Adrenal gland (tissue), 9 donors: ENCODE measurements at regions not wholly inside any gene's neighbourhood (a gene's known extent, or its start where the extent isn't known, plus 50 kb on each side); places are given as distances from the start of the nearest gene placed in this dataset.
A peak's percentile ranks its signal among the peaks of the same experiment; 100 is the strongest.

ENCODE experiments used
- DNase-seq, 7 donors: peaks; one replicate each; pipeline ENCODE4 v3.0.0-alpha.2; 2019 to 2020
- H3K27ac ChIP-seq, 5 donors: fragments of 200-600 bp; sonication (generic) in 4 of 5; 1 replicate in 3 of 5; 2 replicates in 2 of 5; pipeline versions ENCODE4 v1.5.1 to v1.8.0; 2016 to 2020; ENCODE audit warnings: mild to moderate bottlenecking in 1 of 5
- H3K27me3 ChIP-seq: fragments of 200-600 bp; 2 replicates; pipeline ENCODE4 v1.8.0; 2021
- H3K36me3 ChIP-seq, 2 donors: fragments of 200-600 bp; replicated peaks in 1 of 2; 1 replicate in 1 of 2; 2 replicates in 1 of 2; pipeline versions ENCODE4 v1.5.1 to v1.8.0; 2018 to 2022
- H3K4me1 ChIP-seq, 2 donors: fragments of 200-600 bp; replicated peaks in 1 of 2; 1 replicate in 1 of 2; 2 replicates in 1 of 2; pipeline versions ENCODE4 v1.5.1 to v1.8.0; 2018 to 2021
- H3K4me3 ChIP-seq, 4 donors: fragments of 200-600 bp; sonication (generic) in 3 of 4; one replicate each; pipeline ENCODE4 v1.5.1; 2016 to 2018
- H3K9me3 ChIP-seq, 3 donors: fragments of 200-600 bp; sonication (generic) in 1 of 3; replicated peaks in 1 of 3; 1 replicate in 2 of 3; 2 replicates in 1 of 3; pipeline versions ENCODE4 v1.5.1 to v1.8.0; 2016 to 2021
- CTCF ChIP-seq, 6 experiments: fragments of 450-650 bp in 4 of 6; fragments of 200-600 bp in 2 of 6; sonication (generic) in 1 of 6; IDR thresholded peaks; 1 replicate in 5 of 6; 2 replicates in 1 of 6; pipeline versions ENCODE4 v1.5.1 to v1.8.0; 2016 to 2021; ENCODE audit warnings: antibody characterized with exemption in 6 of 6, mild to moderate bottlenecking in 2 of 6, moderate library complexity in 1 of 6
- POLR2A ChIP-seq, 2 donors: fragments of 450-650 bp; IDR thresholded peaks; one replicate each; pipeline ENCODE4 v1.6.1; 2017; ENCODE audit warnings: antibody characterized with exemption in 2 of 2, mild to moderate bottlenecking in 2 of 2, moderate library complexity in 1 of 2
- WGBS, 4 donors: extraction: QIAGEN DNeasy Blood & Tissue Kit in 2 of 4; methylation state at CpG; one replicate each; pipeline versions ENCODE4 v1.1.5 to v1.1.7; 2013 to 2017; 5-methylcytosine and 5-hydroxymethylcytosine counted together
- intact Hi-C, 2 donors: fragments of 100-400 bp; cut with DNase I; formaldehyde crosslinking; loops; one replicate each; pipeline versions ENCODE4 v1.14.1 to v1.15.0; 2022 to 2023
- donor health status: healthy with polysubstance abuse.
- donor health status: Bipolar disorder and iron deficiency.
- donor health status: DM: yes; HTN: yes; CAD: no.
- donor health status: DM: no; HTN: no; CAD: no.
- donor health status: DM: no; HTN: no; CAD: no.

DNA sequence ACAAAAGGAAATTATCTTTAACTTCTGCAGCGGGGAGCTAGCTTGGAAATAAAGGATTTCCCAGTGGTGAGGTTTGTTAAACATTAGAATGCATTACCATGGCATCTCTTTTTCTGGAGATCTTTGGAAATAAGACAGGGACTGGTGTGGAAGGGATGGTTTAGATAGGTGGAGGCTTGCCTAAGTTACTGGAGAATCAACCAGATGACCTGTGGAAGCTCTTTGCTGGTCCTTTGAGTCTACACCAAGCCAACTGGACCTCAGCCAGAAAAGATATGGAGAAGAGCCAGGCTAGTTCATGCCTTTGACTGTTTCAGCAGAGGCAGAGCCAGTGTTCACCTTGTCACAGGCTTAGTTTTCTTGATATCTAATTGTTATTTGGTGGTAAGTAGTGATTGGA lies 134.7 kb downstream of the KCNRG start:
- Histone ChIP-seq H3K27me3 (no peaks in the 10 kb centered on the region), H3K27ac (no peak overlapping the region), H3K4me3 (no peak overlapping the region), H3K4me1 (peaks cover 0 to 14% of the 10 kb centered on the region in 2 donors), H3K36me3 (no peaks in the 10 kb centered on the region), H3K9me3 (no peaks in the 10 kb centered on the region)
- 84 to 100% (median 95%) methylated on average over 1 of the region's 1 CpG for WGBS, 4 donors
- no peak for TF ChIP-seq POLR2A (IDR thresholded peaks at IDR 0.05)
- TF ChIP-seq CTCF (IDR thresholded peaks at IDR 0.05): no peak
- peak; percentile 49 to 84 (median 73) for DNase-seq
- intact Hi-C loops: no loop called here

GRCh38 chr13:50152224-50152623 lies 137.0 kb downstream of the KCNRG start:
- 31 to 48% (median 35%) methylated on average over 3 of the region's 3 CpGs for WGBS, 4 donors
- H3K27me3 ChIP-seq: no peaks in the 10 kb centered on the region
- intact Hi-C loops: no loop called here
- peak overlapping the region in 1 of 5 donors; percentile 57 for H3K27ac ChIP-seq
- peaks cover 0 to 18% of the 10 kb centered on the region in 2 donors for H3K4me1 ChIP-seq
- H3K4me3 ChIP-seq: peak overlapping the region in 1 of 4 donors; percentile 55
- no peak for DNase-seq
- TF ChIP-seq POLR2A (IDR thresholded peaks at IDR 0.05) (no peak), CTCF (IDR thresholded peaks at IDR 0.05) (no peak)
- no peaks in the 10 kb centered on the region for H3K36me3 ChIP-seq
- no peaks in the 10 kb centered on the region for H3K9me3 ChIP-seq

DNA sequence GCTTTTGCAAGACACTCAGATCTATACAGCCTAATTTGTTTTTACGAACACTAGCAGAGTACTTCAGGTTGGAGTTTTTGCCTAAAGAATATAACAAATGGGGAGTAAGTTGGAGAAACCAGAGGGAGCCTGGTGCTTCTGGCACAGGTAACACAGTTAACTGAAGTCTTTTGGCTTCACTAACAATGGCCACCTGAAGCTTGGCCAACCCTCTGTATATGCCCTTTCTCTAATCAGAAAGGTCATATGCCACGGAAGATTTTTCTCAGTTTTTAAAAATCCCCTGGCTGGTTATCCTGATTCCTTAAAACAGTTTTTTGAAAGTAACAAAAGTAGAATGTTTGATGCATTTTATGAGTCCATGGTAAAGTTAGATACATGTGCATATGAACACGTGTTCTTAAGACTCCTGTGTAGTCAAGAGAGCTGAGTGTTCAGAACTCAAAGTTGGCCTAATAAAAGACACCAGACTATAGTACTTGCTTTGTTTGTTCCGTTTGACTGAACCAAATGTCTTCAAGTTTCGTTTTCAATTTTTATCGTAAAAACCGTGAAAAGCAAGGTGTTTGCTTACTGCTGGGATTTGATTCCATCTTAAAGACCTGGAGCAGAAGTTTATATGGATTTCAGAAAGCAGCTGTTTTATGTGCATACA lies 137.5 kb downstream of the KCNRG start:
- Histone ChIP-seq H3K4me1 (peaks cover 0 to 18% of the 10 kb centered on the region in 2 donors), H3K27ac (peak overlapping the region in 1 of 5 donors; percentile 57), H3K9me3 (no peaks in the 10 kb centered on the region), H3K27me3 (no peaks in the 10 kb centered on the region), H3K36me3 (no peaks in the 10 kb centered on the region), H3K4me3 (peak overlapping the region in 1 of 4 donors; percentile 55)
- intact Hi-C loops: no loop called here
- 74 to 79% (median 77%) methylated on average over 7 of the region's 7 CpGs for WGBS, 4 donors
- no peak for DNase-seq
- TF ChIP-seq POLR2A (IDR thresholded peaks at IDR 0.05) (no peak), CTCF (IDR thresholded peaks at IDR 0.05) (no peak)

DNA sequence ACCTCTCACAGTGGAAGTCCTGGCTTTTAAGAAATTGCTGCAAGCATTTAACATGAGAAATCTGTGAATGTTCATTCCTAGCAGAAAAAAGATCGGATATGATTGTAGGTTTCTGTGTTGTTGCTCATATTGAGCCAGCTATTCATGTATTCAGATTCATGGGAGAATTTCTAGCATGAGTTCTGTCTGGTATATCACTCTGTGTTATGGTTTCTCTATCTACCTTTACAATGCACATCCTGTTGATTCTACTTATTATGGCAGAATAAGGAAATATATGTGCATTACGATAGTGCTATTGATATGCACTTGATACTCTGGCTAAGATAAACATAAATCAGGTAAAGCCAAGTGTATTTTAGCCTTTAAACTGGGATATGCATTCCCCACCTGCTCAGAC lies 138.2 kb downstream of the KCNRG start:
- Histone ChIP-seq H3K4me1 (peaks cover 0 to 18% of the 10 kb centered on the region in 2 donors), H3K4me3 (no peak overlapping the region)
- 88 to 100% (median 93%) methylated on average over 2 of the region's 2 CpGs for WGBS, 4 donors

More for the DNA sequence above, 138.2 kb downstream of the KCNRG start:
- TF ChIP-seq POLR2A (IDR thresholded peaks at IDR 0.05): no peak
- TF ChIP-seq CTCF (IDR thresholded peaks at IDR 0.05): no peak
- Histone ChIP-seq H3K9me3 (no peaks in the 10 kb centered on the region), H3K27me3 (no peaks in the 10 kb centered on the region), H3K36me3 (no peaks in the 10 kb centered on the region), H3K27ac (no peak overlapping the region)
- DNase-seq: no peak
- intact Hi-C loops: no loop called here
